GM11168 (cell line): ENCODE measurements at regions not wholly inside any gene's neighbourhood (a gene's known extent, or its start where the extent isn't known, plus 50 kb on each side); places are given as distances from the start of the nearest gene placed in this dataset.

Source experiments
- in situ Hi-C: fragments of 300-500 bp; cut with MboI; formaldehyde crosslinking; loops from one replicate; pipeline ENCODE4 v1.12.0; 2022; ENCODE audit warnings: low sequenced_read_pairs; ENCODE audit not compliant: unreplicated experiment

DNA sequence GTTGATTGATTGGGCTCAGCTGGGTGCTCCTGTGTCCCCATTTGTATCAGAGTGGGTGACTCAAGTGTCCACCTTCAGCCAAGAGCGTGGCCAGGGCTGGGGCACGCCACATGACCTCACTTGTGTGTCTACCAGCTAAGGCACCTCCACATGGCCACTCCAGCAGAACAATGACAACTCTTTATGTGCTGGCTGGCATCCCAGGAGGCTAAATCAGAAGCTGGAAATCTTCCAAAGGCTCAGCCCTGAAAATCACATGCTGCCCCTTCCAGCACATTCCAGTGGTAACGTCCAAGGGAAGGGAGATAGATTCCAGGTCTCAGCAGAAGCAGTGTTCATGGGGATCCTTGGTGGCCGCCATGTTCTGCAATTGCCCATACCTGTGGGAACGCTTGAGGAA lies 585.5 kb downstream of the AJAP1 start:
- in situ Hi-C loops = no loop called here

DNA sequence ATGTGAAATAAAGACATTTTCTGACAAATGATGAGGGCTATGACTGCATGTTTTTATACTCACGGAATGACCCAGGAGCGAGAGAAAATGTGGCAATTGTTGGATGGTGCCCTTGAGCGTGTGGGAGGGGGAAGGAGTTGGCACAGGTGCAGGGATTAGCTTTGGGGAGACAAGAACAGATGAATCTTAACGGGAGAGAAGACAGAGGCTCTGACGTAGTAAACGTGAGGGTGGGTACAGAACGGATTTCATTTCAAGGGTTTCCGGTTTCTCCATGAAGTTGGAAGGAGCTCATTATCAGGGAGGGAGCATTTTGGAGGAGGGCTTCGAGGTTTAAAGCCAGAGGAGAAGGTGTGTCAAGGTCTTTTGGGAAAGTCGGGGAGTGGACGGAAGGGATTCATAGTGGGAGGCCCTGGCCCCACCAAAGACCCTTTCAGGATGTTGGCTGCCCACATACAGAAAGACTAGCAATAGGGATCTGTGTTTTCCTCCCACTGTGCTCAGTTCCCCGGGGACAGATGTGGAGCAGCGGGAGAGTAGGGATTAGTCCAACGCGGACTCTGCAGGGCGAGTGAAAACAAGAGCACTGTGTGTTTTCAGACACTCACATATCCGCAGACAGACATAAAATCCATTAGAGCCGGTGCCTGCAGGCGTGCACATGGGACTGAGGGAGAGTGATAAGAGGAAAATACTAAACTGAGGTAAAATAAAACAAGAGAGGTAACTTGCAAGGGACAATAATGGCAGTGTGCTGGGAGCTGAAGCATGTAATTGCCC lies 584.1 kb downstream of the AJAP1 start:
- in situ Hi-C loops = no loop called here

DNA sequence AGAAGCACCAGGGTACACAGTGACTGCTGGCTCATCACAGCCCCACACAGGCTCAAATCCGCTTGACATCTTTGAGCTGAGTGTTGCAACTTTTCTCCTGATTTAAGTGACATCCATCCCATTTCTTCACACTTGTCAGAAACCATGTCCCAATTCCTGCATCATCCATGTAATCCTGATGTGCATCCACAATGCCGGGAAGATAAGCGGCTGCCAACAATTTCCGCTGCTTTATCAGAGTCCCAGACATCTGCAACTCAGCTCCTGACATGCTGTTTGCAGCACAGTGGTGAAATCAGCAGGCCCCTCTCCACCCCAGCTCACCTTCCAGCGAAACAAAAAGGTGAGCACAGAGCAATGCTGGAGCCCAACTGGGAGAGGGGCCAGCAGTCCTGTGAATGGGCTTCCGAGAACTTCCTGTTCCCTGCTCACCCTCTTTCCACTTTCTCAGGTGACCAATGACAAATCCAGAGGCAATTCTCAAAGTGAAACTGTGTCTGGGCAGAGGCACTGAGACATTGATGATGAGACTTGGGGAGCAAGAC lies 581.0 kb downstream of the AJAP1 start:
- in situ Hi-C loops = no loop called here

DNA sequence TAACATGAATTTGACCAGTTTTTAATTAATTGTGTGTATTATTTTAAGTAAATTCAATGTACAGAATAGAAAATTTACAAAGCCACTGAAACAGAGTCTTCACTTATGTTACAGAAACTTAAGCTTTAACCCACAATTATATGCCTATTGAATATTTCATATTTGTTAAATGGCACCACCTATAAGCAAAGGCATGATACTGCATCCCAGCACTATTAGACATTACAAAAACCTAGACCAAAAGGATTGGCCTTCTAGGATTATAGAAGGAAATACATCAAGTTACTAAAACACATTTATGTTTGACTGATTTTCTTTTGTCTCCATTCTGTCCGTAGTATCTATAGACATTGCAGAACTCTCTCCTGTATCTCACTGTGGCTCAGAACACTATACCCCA lies 578.1 kb downstream of the AJAP1 start:
- in situ Hi-C loops = no loop called here

DNA sequence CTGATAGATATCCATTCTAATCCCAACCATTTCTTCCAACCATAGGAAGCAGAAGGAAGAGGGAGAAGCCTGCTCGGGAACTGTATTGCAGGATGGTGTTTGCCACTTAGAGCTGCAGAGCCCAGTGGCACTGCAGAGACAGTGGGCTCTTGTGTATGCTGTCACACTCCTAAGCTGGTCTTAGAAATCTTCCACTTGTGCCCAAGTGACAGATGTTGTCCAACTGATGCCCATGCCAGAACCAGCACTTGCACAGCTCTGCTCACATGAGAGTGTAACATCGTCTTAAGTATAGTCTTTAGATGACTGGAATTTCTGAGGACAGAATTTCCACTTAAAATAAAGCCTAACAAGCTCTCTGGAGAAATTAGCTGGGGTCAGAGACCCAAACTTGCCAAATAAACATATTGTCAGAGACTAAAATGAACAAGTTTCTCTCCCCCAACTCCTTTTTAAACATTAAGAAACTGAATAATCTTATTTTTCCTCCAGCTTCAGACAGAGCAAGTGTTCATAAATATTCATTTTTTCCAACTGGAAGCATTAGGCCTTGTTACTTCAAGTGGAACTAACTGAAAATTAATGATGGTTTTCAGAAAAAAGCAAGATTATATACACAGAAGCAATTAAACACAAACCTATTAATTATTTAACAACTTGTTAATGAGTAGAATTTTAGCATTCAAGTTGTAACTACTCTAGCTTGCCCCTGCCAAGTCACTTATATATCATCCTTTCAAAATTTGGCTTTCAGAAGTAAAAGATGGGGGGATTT lies 577.3 kb downstream of the AJAP1 start:
- in situ Hi-C loops = no loop called here

DNA sequence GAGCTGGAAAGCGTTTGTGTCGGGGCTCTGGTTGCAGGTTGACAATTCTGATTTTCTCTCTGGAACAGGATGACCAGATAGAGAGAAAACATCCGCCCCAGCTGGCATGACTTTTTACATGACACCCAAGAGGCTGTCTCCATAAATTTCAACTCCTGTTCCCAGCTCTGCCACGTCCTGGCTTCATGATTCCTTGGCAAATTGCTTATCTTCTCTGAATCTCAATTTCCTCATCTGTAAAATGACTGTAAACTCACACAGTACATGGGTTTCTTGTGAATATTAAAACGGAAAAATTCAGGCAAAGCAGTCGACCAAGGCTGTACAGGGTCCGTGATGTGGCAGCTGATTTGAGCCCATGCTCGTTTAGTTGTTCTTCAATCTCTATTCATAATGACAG lies 572.7 kb downstream of the AJAP1 start:
- in situ Hi-C loops = no loop called here

DNA sequence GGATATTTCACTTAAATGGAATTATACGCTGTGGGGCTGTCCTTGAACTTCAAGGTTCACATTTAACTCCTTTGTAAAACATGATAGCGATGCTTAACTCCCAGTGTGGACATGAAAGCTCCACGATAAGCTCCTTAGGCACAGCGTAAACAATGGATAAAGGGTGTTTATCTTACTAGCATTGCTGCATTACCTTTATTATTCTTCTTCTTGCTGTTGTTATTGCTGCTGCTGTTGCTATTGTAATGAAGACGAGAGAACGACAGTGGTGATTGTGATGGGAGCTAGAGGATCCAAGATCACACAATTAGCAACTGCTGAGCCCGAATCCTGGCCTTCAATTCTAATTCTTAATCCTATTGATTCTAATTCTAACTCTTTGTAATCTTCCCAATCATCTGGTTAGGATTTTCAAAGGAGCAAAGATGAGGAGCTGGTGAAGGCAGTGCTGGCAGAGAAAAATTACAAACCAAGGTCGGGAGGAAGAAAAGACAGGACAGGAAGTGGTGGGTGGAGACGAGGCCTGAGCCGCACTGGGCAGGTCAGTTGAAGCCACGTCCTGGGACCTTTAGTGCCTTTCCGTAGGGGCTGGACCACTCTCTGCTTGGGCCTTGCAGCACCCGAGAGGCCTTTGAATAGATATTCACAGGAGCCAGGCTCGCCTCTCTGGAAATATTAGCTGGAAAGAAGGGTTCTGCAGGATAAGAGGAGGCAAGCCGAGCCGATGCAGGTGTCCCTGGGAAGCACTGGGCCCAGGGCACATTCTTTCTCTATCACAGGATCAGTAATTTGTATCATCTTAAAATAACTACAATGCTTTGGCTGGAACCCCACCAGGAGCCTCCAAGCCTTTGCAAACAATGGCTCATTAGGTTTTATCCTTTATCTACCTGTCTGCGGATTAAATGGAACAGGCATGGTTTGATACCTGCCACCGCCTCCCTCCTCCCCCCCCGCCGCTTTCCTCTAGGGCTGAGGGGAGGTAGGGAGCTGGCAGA lies 571.6 kb downstream of the AJAP1 start:
- in situ Hi-C loops = no loop called here

DNA sequence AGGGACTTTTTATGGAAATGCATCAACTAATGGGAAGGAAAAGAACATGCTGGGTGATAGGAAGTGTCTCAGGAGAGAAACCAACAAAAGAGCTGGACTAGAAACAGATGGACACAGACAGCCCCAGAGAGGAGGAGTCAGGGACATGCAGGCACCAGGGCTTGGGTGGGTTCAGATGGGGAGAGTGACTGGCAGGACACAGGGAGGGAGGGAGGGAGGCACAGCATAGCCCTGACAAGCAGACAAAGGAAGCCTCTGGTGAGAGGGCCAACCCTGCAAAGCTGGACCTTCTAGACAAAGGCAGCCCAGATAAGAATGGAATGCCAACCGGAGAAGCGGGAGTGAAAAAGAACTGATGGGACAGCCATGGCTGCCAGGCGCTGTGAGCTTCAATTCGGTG lies 568.8 kb downstream of the AJAP1 start:
- in situ Hi-C loops = no loop called here

DNA sequence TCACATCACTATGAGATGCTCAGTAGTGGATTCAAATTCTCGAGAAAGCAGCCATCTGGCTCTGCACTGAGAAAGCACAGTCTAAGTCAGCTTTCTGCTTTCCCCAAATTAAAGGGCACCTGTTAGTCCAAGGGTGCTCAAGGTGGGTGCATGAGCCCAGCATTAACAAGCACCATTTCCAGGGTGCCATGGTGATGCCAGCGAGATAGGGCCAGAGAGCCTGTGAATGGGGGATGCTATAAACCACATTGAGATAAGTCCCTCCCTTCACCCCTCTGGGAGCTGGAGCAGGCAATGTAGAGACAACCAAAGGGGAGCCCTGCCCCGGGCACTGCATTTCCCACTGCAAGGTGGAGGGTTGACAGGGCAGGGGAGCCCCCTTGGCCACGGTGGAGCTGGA lies 568.2 kb downstream of the AJAP1 start:
- in situ Hi-C loops = no loop called here

DNA sequence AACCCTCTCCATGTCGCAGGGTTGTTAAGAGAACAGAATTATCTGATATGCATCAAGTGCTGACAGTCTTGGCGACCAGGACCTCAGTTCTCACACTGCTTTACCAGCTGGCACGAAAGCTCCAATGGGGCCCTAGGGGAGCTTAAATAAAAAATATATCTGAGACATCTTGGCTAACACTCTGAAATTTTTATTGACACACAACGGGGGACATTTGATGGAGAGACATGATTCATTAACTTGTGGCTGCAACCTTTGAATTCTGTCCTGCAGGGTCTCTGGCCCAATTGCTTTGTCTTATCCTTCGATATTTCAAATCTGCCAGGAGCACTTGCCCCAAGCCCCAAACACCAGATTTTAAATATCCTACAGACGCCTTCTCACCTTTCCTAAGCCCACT lies 567.0 kb downstream of the AJAP1 start:
- in situ Hi-C loops = no loop called here

DNA sequence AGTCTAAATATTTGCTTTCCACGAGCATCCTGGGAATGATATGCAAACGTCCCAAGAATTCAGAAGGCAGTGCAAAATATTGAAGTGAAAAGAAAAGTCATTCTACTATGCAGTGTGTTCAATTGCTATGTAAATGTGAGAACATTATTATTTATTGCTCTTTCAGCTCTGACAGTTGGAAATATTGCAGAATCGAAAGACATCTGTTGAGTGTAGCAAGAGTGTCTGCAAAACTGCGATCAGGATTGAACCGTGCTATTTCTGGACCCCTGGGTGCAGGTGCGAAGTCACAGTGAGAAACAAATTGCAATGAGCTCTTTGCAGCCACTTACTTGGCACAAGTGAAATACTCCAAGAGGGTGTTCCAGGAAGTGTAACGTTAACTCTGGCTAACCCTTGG lies 566.4 kb downstream of the AJAP1 start:
- in situ Hi-C loops = no loop called here

DNA sequence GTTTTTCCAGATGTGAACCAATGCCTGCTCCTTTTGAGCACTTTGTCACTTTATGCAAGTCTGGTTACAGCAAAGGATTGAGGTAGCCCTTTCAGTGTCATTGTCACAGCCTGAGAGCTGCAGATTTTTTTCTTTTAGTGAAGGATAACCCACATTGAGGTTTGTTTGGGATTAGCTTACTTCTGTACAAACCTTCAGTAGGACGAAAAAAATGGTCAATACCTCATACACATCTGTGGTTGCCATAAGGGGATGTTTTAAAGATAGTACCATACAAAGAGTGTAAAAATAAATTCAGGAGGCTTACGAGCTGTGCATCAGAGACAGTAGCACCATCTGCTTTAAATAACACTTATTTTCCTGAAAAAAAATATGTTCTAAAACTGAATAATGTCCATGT lies 566.0 kb downstream of the AJAP1 start:
- in situ Hi-C loops = no loop called here

DNA sequence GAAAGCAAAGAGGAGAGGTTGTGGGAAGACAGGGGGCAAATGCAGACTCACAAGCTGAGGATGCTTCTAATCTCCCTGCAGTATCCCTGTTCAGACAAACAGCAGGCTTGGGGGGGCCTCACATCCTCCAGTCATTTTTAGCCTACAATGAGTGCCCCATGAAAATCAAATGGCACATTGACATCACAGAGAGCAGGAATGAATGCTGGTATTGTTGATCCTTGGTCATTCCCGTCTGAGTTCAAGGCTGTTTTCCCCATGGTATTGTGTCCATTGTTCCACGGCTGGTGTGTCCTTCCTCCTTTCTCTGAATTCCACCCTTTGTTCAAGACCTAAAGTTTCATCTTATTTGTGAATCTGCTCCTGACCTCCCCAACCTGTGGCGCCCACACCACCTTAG lies 545.6 kb downstream of the AJAP1 start:
- in situ Hi-C loops = no loop called here

DNA sequence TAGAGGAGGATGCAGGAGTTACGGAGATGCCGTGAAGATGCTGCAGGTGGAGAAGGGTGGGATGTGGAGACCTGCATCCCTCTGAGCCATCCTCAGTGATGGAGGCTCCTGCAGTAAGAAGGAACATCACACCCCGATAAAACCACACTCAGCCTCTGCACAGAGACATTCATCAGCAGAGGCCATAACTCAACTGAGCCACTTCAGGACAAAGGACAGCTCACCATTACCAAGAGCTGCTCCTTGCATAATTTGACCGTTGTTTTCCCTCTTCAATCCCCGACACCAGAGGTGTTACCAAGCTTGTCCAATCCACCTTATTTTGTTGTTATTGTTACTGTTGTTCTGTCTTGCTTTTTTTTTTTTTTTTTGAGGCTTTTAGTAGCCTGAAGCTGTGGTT lies 543.9 kb downstream of the AJAP1 start:
- in situ Hi-C loops = no loop called here

DNA sequence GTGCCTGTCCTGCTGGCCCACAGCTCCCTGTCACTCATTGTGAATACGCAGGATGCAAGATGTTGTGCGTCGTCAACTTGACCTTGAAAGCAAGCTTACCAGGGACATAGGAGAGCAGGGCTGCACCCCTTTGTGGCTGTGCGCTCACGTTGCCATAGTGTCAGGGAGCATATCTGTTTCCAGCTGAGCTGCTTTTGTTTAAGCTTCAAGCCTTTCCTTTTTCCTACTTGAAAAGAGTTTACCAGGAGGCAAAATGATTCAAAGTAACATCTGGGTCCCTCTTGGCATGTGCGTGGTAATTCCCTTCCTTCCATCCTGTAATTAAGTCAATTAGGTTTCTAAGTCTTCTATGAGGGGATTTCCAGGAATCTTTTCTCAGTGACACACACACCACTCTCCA lies 537.1 kb downstream of the AJAP1 start:
- in situ Hi-C loops = no loop called here

DNA sequence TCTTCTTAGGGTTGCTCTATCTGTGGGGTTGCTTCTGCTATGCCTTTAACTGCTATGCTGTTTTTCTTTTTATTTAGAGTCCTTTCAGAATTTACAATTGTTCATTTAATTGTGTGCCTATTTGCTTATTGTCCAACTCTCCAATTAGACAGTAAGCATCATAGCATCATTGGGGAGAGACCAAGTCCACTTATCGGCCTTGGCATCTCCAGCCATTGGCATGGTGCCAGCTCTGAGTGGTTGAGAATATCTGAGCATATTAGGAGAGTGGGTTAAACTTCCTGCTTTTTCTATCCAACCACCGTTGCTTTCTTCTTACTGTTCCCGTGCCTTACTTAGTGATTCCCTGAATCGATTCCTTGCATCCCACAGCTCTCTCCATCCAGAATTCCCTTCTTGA lies 535.0 kb downstream of the AJAP1 start:
- in situ Hi-C loops = no loop called here

DNA sequence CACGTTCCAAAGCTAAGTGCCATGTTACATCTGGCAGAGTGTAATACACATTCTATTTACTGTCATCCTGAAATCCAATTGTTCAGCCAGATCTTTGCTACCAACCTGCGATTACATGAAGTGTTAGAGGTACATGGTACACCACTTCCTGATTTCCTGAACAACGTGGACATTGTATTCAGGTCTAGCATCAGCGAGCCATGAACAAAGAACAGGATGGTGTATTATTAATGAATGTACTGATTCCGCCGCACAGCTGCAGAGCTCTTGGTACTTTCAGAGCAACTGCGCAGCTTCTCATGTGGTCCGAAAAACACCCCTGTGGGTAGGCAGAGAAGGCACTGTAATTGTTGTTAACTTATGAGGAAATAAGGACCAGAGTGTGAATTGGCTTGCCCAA lies 511.4 kb downstream of the AJAP1 start:
- in situ Hi-C loops = no loop called here

DNA sequence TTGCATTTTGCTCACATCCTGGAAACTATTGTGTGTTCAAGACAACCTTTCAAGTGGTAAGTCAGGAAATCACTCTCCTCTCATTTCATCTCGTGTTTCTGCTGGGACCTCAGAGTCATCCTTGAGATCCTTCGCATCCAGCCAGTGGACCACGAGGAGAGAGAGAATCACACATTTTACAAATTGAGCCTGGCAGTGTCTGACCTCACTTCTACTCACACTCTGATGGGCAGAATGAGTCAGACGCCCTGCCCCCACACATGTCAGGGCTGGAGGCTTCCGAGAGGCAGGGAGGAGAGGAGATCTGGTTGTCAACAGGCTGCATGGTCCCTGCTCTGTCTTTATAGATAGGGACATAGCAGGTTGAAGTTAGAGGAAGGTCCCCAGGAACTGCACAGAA lies 509.7 kb downstream of the AJAP1 start:
- in situ Hi-C loops = no loop called here

DNA sequence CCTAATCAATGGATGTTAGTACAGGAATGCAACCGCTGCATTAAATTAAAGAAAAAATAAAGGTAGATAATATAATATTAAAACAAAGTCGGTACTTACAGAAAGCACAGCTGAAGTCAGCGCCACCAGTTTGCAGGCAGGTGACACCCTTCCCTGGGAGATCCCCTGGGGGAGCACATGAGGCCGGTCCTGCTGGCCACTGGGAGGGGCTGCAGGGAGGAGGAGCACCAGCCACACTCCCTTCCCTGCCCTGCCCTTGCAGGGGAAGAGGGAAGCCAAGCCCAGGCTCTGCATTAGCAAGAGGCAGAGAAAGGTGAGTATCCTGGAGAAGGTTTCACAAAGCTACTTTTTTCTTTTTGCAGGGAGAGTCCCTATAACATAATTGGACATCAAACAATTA lies 507.0 kb downstream of the AJAP1 start:
- in situ Hi-C loops = no loop called here

DNA sequence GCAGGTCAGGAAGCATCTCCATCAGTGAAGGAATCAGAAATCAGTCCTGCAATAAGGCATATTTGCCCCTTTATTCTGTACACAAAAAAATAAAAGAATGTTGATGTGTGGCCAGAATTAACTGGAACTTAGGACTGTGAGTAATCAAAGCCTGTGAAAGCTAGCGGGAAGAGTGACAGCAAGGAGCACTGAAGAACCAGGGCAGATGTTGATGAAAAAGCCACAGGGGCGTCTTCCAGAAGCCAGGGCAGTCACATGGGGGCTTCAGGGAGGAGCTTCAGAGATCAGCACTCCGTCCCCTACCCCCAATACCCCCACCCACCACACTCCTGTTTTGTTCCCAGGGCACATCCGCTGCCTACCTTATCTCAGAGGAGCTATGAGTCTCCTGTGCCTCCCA lies 502.8 kb downstream of the AJAP1 start:
- in situ Hi-C loops = no loop called here
